HAP-1 (cell line): ENCODE measurements at regions not wholly inside any gene's neighbourhood (a gene's known extent, or its start where the extent isn't known, plus 50 kb on each side); places are given as distances from the start of the nearest gene placed in this dataset.

Experiments
- DNase-seq, 2 experiments: peaks; one replicate each; pipeline ENCODE4 v3.0.0-alpha.2; 2016 to 2020; ENCODE audit warnings: low spot score in 2 of 2
- H3K27me3 ChIP-seq: fragments of 250-450 bp; sonication (Bioruptor Pico); 2 replicates; pipeline ENCODE4 v1.5.1; 2020; ENCODE audit warnings: low read depth, mild to moderate bottlenecking, moderate library complexity
- H3K36me3 ChIP-seq: fragments of 250-450 bp; sonication (Bioruptor Pico); replicated peaks from 2 replicates; pipeline ENCODE4 v1.5.1; 2020; ENCODE audit warnings: mild to moderate bottlenecking
- H3K4me1 ChIP-seq: fragments of 250-450 bp; sonication (Bioruptor Pico); 2 replicates; pipeline ENCODE4 v1.5.1; 2020; ENCODE audit warnings: mild to moderate bottlenecking
- H3K4me3 ChIP-seq: fragments of 250-450 bp; sonication (Bioruptor Pico); 2 replicates; pipeline ENCODE4 v1.5.1; 2020; ENCODE audit warnings: mild to moderate bottlenecking, moderate library complexity
- H3K9me3 ChIP-seq: fragments of 250-450 bp; sonication (Bioruptor Pico); 2 replicates; pipeline ENCODE4 v1.5.1; 2020; ENCODE audit warnings: mild to moderate bottlenecking, moderate library complexity
- in situ Hi-C: fragments of 300-500 bp; cut with MboI; formaldehyde crosslinking; loops from 3 replicates; pipeline ENCODE4 v1.14.3; 2020; ENCODE audit warnings: low sequenced_read_pairs, inconsistent platforms, mixed read lengths

- Histone ChIP-seq H3K9me3 (no peaks in the 10 kb centered on the region), H3K4me3 (no peak overlapping the region), H3K4me1 (no peaks in the 10 kb centered on the region), H3K36me3 (no peaks in the 10 kb centered on the region), H3K27me3 (no peaks in the 10 kb centered on the region)
- in situ Hi-C loops, result no loop called here
- no peak for DNase-seq
Measured at GRCh38 chr2:30351949-30352348, 95.1 kb upstream of the LCLAT1 start.

- Histone ChIP-seq H3K4me3 (no peak overlapping the region), H3K27me3 (no peaks in the 10 kb centered on the region), H3K9me3 (no peaks in the 10 kb centered on the region), H3K36me3 (no peaks in the 10 kb centered on the region), H3K4me1 (no peaks in the 10 kb centered on the region)
- no peak for DNase-seq
- in situ Hi-C loops, result no loop called here
Measured at GRCh38 chr2:30354150-30354549, 92.9 kb upstream of the LCLAT1 start.

GRCh38 chr2:30354621-30355020 lies 92.4 kb upstream of the LCLAT1 start:
- Histone ChIP-seq H3K36me3 (no peaks in the 10 kb centered on the region), H3K4me1 (no peaks in the 10 kb centered on the region), H3K9me3 (no peaks in the 10 kb centered on the region), H3K4me3 (no peak overlapping the region), H3K27me3 (no peaks in the 10 kb centered on the region)
- no peak for DNase-seq
- in situ Hi-C loops, result no loop called here

GRCh38 chr2:30355306-30355705 lies 91.7 kb upstream of the LCLAT1 start:
- no peaks in the 10 kb centered on the region for H3K9me3 ChIP-seq
- H3K4me1 ChIP-seq, result no peaks in the 10 kb centered on the region
- DNase-seq, result no peak
- no peaks in the 10 kb centered on the region for H3K27me3 ChIP-seq
- H3K36me3 ChIP-seq, result no peaks in the 10 kb centered on the region
- in situ Hi-C loops, result no loop called here
- H3K4me3 ChIP-seq, result no peak overlapping the region

- H3K36me3 ChIP-seq, result no peaks in the 10 kb centered on the region
- H3K9me3 ChIP-seq, result no peaks in the 10 kb centered on the region
- in situ Hi-C loops, result no loop called here
- DNase-seq, result no peak
- no peaks in the 10 kb centered on the region for H3K4me1 ChIP-seq
- no peaks in the 10 kb centered on the region for H3K27me3 ChIP-seq
- no peak overlapping the region for H3K4me3 ChIP-seq
Measured at GRCh38 chr2:30356071-30356470, 91.0 kb upstream of the LCLAT1 start.

GRCh38 chr2:30356776-30357175 lies 90.3 kb upstream of the LCLAT1 start:
- Histone ChIP-seq H3K27me3 (no peaks in the 10 kb centered on the region), H3K4me3 (no peak overlapping the region), H3K9me3 (no peaks in the 10 kb centered on the region), H3K4me1 (no peaks in the 10 kb centered on the region), H3K36me3 (no peaks in the 10 kb centered on the region)
- no peak for DNase-seq
- in situ Hi-C loops, result no loop called here

- in situ Hi-C loops, result no loop called here
- Histone ChIP-seq H3K4me3 (no peak overlapping the region), H3K36me3 (no peaks in the 10 kb centered on the region), H3K27me3 (no peaks in the 10 kb centered on the region), H3K4me1 (no peaks in the 10 kb centered on the region), H3K9me3 (no peaks in the 10 kb centered on the region)
- DNase-seq, result no peak
Measured at GRCh38 chr2:30358351-30358750, 88.7 kb upstream of the LCLAT1 start.

GRCh38 chr2:30358842-30359241 lies 88.2 kb upstream of the LCLAT1 start:
- in situ Hi-C loops, result no loop called here
- no peak for DNase-seq

GRCh38 chr2:30359644-30360167 lies 87.3 kb upstream of the LCLAT1 start:
- Histone ChIP-seq H3K36me3 (no peaks in the 10 kb centered on the region), H3K4me1 (no peaks in the 10 kb centered on the region), H3K4me3 (no peak overlapping the region), H3K9me3 (no peaks in the 10 kb centered on the region), H3K27me3 (no peaks in the 10 kb centered on the region)
- no peak for DNase-seq
- in situ Hi-C loops, result no loop called here

More at GRCh38 chr2:30358842-30359241, 88.2 kb upstream of the LCLAT1 start:
- H3K27me3 ChIP-seq, result no peaks in the 10 kb centered on the region
- no peaks in the 10 kb centered on the region for H3K4me1 ChIP-seq
- no peaks in the 10 kb centered on the region for H3K9me3 ChIP-seq
- no peaks in the 10 kb centered on the region for H3K36me3 ChIP-seq
- H3K4me3 ChIP-seq, result no peak overlapping the region

GRCh38 chr2:30361751-30362394 lies 85.2 kb upstream of the LCLAT1 start:
- Histone ChIP-seq H3K4me3 (no peak overlapping the region), H3K36me3 (no peaks in the 10 kb centered on the region), H3K4me1 (no peaks in the 10 kb centered on the region), H3K27me3 (no peaks in the 10 kb centered on the region), H3K9me3 (no peaks in the 10 kb centered on the region)
- in situ Hi-C loops, result no loop called here
- no peak for DNase-seq

- H3K36me3 ChIP-seq, result no peaks in the 10 kb centered on the region
- DNase-seq, result no peak
- no peaks in the 10 kb centered on the region for H3K9me3 ChIP-seq
- in situ Hi-C loops, result no loop called here
- no peak overlapping the region for H3K4me3 ChIP-seq
- H3K4me1 ChIP-seq, result no peaks in the 10 kb centered on the region
- no peaks in the 10 kb centered on the region for H3K27me3 ChIP-seq
Measured at GRCh38 chr2:30362468-30363081, 84.5 kb upstream of the LCLAT1 start.

- in situ Hi-C loops, result no loop called here
- Histone ChIP-seq H3K36me3 (no peaks in the 10 kb centered on the region), H3K4me3 (no peak overlapping the region), H3K4me1 (no peaks in the 10 kb centered on the region), H3K9me3 (no peaks in the 10 kb centered on the region), H3K27me3 (no peaks in the 10 kb centered on the region)
- DNase-seq, result no peak
Measured at GRCh38 chr2:30363406-30363805, 83.6 kb upstream of the LCLAT1 start.

- no peak for DNase-seq
- Histone ChIP-seq H3K27me3 (no peaks in the 10 kb centered on the region), H3K9me3 (no peaks in the 10 kb centered on the region), H3K4me1 (no peaks in the 10 kb centered on the region), H3K4me3 (no peak overlapping the region), H3K36me3 (no peaks in the 10 kb centered on the region)
- in situ Hi-C loops, result no loop called here
Measured at GRCh38 chr2:30365201-30365600, 81.8 kb upstream of the LCLAT1 start.

- no peaks in the 10 kb centered on the region for H3K4me1 ChIP-seq
- H3K36me3 ChIP-seq, result no peaks in the 10 kb centered on the region
- H3K9me3 ChIP-seq, result no peaks in the 10 kb centered on the region
- H3K4me3 ChIP-seq, result no peak overlapping the region
- DNase-seq, result no peak
- in situ Hi-C loops, result no loop called here
- no peaks in the 10 kb centered on the region for H3K27me3 ChIP-seq
Measured at GRCh38 chr2:30366199-30366691, 80.8 kb upstream of the LCLAT1 start.
